Uterus (tissue), 3 donors: ENCODE measurements at regions not wholly inside any gene's neighbourhood (a gene's known extent, or its start where the extent isn't known, plus 50 kb on each side); places are given as distances from the start of the nearest gene placed in this dataset.
"Not testable (repeated sequence)": the region's sequence is repeated elsewhere in the genome, so short reads cannot be mapped to it uniquely, and the experiment has no call there.

Experiments used
- DNase-seq, 2 donors: peaks; one replicate each; pipeline ENCODE4 v3.0.0-alpha.2; 2019 to 2020
- H3K27ac ChIP-seq, 2 donors: fragments of 200-600 bp; sonication (generic); 1 replicate in 1 of 2; 2 replicates in 1 of 2; pipeline ENCODE4 v1.5.1; 2016 to 2018
- H3K27me3 ChIP-seq, 2 donors: fragments of 200-600 bp; sonication (generic); one replicate each; pipeline ENCODE4 v1.5.1; 2018 to 2019; ENCODE audit warnings: control low read depth in 1 of 2
- H3K36me3 ChIP-seq, 2 donors: fragments of 200-600 bp; sonication (generic); one replicate each; pipeline ENCODE4 v1.5.1; 2019; ENCODE audit warnings: control low read depth in 1 of 2
- H3K4me1 ChIP-seq, 2 donors: fragments of 200-600 bp; sonication (generic); one replicate each; pipeline ENCODE4 v1.5.1; 2018 to 2019; ENCODE audit warnings: control low read depth in 1 of 2
- H3K4me3 ChIP-seq, 2 donors: fragments of 200-600 bp; sonication (generic); 1 replicate in 1 of 2; 2 replicates in 1 of 2; pipeline ENCODE4 v1.5.1; 2018 to 2019; ENCODE audit warnings: mild to moderate bottlenecking in 1 of 2
- H3K9me3 ChIP-seq, 2 donors: fragments of 200-600 bp; sonication (generic); one replicate each; pipeline ENCODE4 v1.5.1; 2019; ENCODE audit warnings: control low read depth in 1 of 2
- CTCF ChIP-seq, 4 experiments: fragments of 200-600 bp in 2 of 4; fragments of 450-650 bp in 2 of 4; sonication (generic) in 2 of 4; IDR thresholded peaks; one replicate each; pipeline ENCODE4 v1.5.1; 2016 to 2019; ENCODE audit warnings: antibody characterized with exemption in 4 of 4, mild to moderate bottlenecking in 2 of 4, moderate library complexity in 1 of 4
- POLR2A ChIP-seq, 2 donors: fragments of 450-650 bp; IDR thresholded peaks; one replicate each; pipeline ENCODE4 v1.6.1; 2016; ENCODE audit warnings: antibody characterized with exemption in 2 of 2, mild to moderate bottlenecking in 1 of 2, moderate library complexity in 1 of 2
- intact Hi-C: fragments of 100-400 bp; cut with DNase I; formaldehyde crosslinking; loops from one replicate; pipeline ENCODE4 v1.15.1; 2023; ENCODE audit warnings: low total_unique reads
- donor health status: DM: yes; HTN: yes; CAD: no.

GRCh38 chr17:5896215-5896614, 174.0 kb upstream of the WSCD1 start:
- H3K4me3 ChIP-seq, result no peak overlapping the region
- no peaks in the 10 kb centered on the region for H3K36me3 ChIP-seq
- DNase-seq, result no peak
- no peaks in the 10 kb centered on the region for H3K27me3 ChIP-seq
- H3K27ac ChIP-seq, result no peak overlapping the region
- no peak for TF ChIP-seq CTCF (IDR thresholded peaks at IDR 0.05)
- intact Hi-C loops, result no loop called here
- no peaks in the 10 kb centered on the region for H3K4me1 ChIP-seq
- no peaks in the 10 kb centered on the region for H3K9me3 ChIP-seq

- intact Hi-C loops, result no loop called here
- H3K27me3 ChIP-seq, result no peaks in the 10 kb centered on the region
Measured at GRCh38 chr17:5897275-5897911, 172.8 kb upstream of the WSCD1 start.

GRCh38 chr17:5897981-5898380, 172.2 kb upstream of the WSCD1 start:
- intact Hi-C loops, DNase-seq, H3K27me3 ChIP-seq, H3K4me3 ChIP-seq, H3K9me3 ChIP-seq, H3K4me1 ChIP-seq, H3K27ac ChIP-seq, H3K36me3 ChIP-seq: not testable (repeated sequence)

More at GRCh38 chr17:5897275-5897911, 172.8 kb upstream of the WSCD1 start:
- no peaks in the 10 kb centered on the region for H3K9me3 ChIP-seq
- no peaks in the 10 kb centered on the region for H3K4me1 ChIP-seq
- no peak for DNase-seq
- no peak overlapping the region for H3K4me3 ChIP-seq
- TF ChIP-seq POLR2A (IDR thresholded peaks at IDR 0.05) (no peak), CTCF (IDR thresholded peaks at IDR 0.05) (no peak)
- H3K27ac ChIP-seq, result no peak overlapping the region
- no peaks in the 10 kb centered on the region for H3K36me3 ChIP-seq

- Histone ChIP-seq H3K9me3 (no peaks in the 10 kb centered on the region), H3K27me3 (no peaks in the 10 kb centered on the region), H3K4me3 (no peak overlapping the region), H3K4me1 (no peaks in the 10 kb centered on the region), H3K27ac (no peak overlapping the region), H3K36me3 (no peaks in the 10 kb centered on the region)
- DNase-seq, result no peak
- TF ChIP-seq POLR2A (IDR thresholded peaks at IDR 0.05) (no peak), CTCF (IDR thresholded peaks at IDR 0.05) (no peak)
- intact Hi-C loops, result no loop called here
Measured at GRCh38 chr17:5898406-5898805, 171.8 kb upstream of the WSCD1 start.

- H3K9me3 ChIP-seq, result peaks cover 0 to 4% of the 10 kb centered on the region in 2 donors
- no peaks in the 10 kb centered on the region for H3K36me3 ChIP-seq
- no peaks in the 10 kb centered on the region for H3K4me1 ChIP-seq
- H3K27ac ChIP-seq, result no peak overlapping the region
- intact Hi-C loops, result no loop called here
- no peak overlapping the region for H3K4me3 ChIP-seq
- no peak for DNase-seq
- TF ChIP-seq POLR2A (IDR thresholded peaks at IDR 0.05), result no peak
- TF ChIP-seq CTCF (IDR thresholded peaks at IDR 0.05), result no peak
- no peaks in the 10 kb centered on the region for H3K27me3 ChIP-seq
Measured at GRCh38 chr17:5899496-5900195, 170.5 kb upstream of the WSCD1 start.
